Osteocyte (in vitro differentiated cells): ENCODE measurements at regions not wholly inside any gene's neighbourhood (a gene's known extent, or its start where the extent isn't known, plus 50 kb on each side); places are given as distances from the start of the nearest gene placed in this dataset.

ENCODE experiments used
- DNase-seq: peaks from one replicate; pipeline ENCODE4 v3.0.0; 2021; ENCODE audit warnings: mixed read lengths; ENCODE audit not compliant: unreplicated experiment; ENCODE audit errors: extremely low spot score
- H3K27ac Mint-ChIP-seq: one replicate; pipeline ENCODE4 v1.8.0; 2021; ENCODE audit warnings: mild to moderate bottlenecking, mixed read lengths; ENCODE audit not compliant: unreplicated experiment
- H3K27me3 Mint-ChIP-seq: one replicate; pipeline ENCODE4 v1.8.0; 2021; ENCODE audit warnings: mixed read lengths; ENCODE audit not compliant: unreplicated experiment
- H3K36me3 Mint-ChIP-seq: one replicate; pipeline ENCODE4 v1.8.0; 2021; ENCODE audit warnings: mixed read lengths; ENCODE audit not compliant: unreplicated experiment
- H3K4me1 Mint-ChIP-seq: one replicate; pipeline ENCODE4 v1.8.0; 2021; ENCODE audit warnings: mixed read lengths; ENCODE audit not compliant: unreplicated experiment
- H3K4me3 Mint-ChIP-seq: one replicate; pipeline ENCODE4 v1.8.0; 2021; ENCODE audit warnings: mild to moderate bottlenecking, moderate library complexity, mixed read lengths; ENCODE audit not compliant: unreplicated experiment
- H3K9me3 Mint-ChIP-seq: one replicate; pipeline ENCODE4 v1.8.0; 2021; ENCODE audit warnings: mixed read lengths; ENCODE audit not compliant: unreplicated experiment
- TF ChIP-seq, protein P1 (sequence below): fragments of 200-600 bp; sonication (generic); IDR thresholded peaks from 2 replicates; pipeline ENCODE4 v1.5.0; 2021; ENCODE audit warnings: antibody characterized with exemption, mild to moderate bottlenecking, moderate library complexity

DNA sequence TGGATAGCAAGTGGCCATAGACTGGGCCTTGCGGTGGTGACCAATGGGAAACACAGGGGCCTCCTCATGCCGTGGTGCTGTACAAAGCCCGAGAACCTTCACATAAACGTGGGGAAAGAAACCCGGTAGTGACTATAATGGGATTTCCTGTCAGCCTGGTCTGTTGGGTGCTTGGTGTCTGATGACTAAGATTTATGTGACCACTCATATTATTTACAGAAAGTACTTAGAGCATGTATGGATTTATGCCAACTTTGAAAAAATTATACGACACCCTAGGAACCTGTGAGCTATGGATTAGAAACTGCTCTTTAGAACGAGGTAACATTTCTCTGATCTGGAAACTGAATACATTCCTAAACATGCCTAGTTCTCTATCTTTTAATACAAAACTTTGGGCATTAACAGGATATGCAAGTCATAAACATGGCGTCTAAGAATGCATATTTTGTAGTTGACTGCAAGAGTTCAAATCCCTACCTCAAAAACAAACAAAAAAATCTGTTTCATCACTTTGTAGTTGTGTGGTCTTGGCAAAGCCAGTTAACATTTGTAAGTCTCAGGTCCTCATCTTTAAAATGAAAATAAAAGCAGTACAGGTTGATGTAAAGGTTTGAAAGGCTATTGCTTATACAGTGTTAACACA is 85.4 kb downstream of the TMEM167A start:
- Mint-ChIP-seq H3K4me1 (peaks cover 6% of the 10 kb centered on the region), H3K9me3 (no peaks in the 10 kb centered on the region), H3K27ac (no peak overlapping the region), H3K36me3 (no peaks in the 10 kb centered on the region), H3K4me3 (no peak overlapping the region), H3K27me3 (no peaks in the 10 kb centered on the region)
- TF ChIP-seq, protein P1, sequence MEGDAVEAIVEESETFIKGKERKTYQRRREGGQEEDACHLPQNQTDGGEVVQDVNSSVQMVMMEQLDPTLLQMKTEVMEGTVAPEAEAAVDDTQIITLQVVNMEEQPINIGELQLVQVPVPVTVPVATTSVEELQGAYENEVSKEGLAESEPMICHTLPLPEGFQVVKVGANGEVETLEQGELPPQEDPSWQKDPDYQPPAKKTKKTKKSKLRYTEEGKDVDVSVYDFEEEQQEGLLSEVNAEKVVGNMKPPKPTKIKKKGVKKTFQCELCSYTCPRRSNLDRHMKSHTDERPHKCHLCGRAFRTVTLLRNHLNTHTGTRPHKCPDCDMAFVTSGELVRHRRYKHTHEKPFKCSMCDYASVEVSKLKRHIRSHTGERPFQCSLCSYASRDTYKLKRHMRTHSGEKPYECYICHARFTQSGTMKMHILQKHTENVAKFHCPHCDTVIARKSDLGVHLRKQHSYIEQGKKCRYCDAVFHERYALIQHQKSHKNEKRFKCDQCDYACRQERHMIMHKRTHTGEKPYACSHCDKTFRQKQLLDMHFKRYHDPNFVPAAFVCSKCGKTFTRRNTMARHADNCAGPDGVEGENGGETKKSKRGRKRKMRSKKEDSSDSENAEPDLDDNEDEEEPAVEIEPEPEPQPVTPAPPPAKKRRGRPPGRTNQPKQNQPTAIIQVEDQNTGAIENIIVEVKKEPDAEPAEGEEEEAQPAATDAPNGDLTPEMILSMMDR: no peak
- no peak for DNase-seq

DNA sequence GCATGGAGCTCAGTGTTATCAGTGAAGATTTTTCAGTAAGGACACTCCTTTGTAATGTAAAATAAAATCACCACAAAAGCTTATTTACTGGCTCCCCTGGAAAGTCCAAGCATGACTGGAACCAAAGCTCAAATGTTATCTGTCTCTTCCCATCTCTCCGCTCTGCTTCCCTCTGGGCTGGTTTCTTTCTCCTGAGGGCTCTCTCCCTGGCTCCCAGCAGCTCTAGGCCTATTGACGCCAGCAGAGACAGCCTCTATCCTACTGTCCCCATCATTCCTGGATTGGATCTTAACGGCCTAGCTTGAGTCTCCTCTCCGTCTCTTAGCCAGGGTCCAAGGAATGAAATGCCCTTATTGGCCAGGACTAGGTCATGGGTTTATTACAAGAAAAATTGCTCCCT is 86.1 kb downstream of the TMEM167A start:
- H3K36me3 Mint-ChIP-seq: no peaks in the 10 kb centered on the region
- DNase-seq: no peak
- H3K27ac Mint-ChIP-seq: no peak overlapping the region
- H3K9me3 Mint-ChIP-seq: no peaks in the 10 kb centered on the region
- TF ChIP-seq, protein P1: no peak
- H3K4me1 Mint-ChIP-seq: peaks cover 6% of the 10 kb centered on the region
- H3K4me3 Mint-ChIP-seq: no peak overlapping the region
- no peaks in the 10 kb centered on the region for H3K27me3 Mint-ChIP-seq

DNA sequence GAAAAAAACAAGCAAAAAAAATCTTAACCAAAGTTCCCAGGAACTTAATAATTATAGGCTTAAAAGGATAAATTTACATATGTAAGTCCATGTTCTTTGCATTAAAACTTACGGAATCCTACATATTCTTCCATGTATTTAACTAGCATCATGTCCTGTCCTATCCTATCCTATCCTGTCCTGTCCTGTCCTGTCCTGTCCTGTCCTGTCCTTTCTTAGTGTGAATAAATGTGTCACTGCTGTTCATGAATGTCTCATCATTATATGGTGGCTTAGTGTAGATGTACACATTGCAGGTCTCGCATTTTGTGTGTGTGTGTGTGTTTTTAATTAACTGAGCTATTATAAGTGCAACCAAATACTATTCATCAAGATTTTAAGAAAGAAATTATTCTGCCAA is 90.0 kb downstream of the TMEM167A start:
- TF ChIP-seq, protein P1: no peak
- Mint-ChIP-seq H3K4me1 (peaks cover 2% of the 10 kb centered on the region), H3K27me3 (no peaks in the 10 kb centered on the region), H3K27ac (no peak overlapping the region), H3K4me3 (no peak overlapping the region), H3K9me3 (no peaks in the 10 kb centered on the region), H3K36me3 (no peaks in the 10 kb centered on the region)
- DNase-seq: no peak

DNA sequence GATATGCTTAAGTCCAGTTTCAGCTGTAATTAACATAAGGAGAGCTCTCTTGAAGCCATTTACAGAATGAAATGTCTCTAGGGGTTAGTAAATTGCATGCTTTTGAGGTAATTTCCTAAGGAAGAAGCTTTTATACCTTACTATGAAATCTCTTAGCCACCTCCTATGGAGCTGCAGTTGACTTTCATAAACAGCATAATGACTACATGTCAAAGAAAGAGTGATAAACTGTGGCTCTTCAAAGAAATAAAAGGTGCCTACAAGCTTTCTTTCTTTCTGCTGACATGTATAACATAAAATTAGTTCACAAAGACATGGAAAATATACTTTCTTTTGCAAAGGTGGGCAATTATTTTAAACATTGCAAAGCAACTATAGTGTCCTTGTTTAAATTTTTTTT is 90.8 kb downstream of the TMEM167A start:
- H3K27ac Mint-ChIP-seq: no peak overlapping the region
- no peak overlapping the region for H3K4me3 Mint-ChIP-seq
- no peak for DNase-seq
- no peaks in the 10 kb centered on the region for H3K9me3 Mint-ChIP-seq
- peaks cover 2% of the 10 kb centered on the region for H3K4me1 Mint-ChIP-seq
- H3K27me3 Mint-ChIP-seq: no peaks in the 10 kb centered on the region
- TF ChIP-seq, protein P1: no peak
- no peaks in the 10 kb centered on the region for H3K36me3 Mint-ChIP-seq

DNA sequence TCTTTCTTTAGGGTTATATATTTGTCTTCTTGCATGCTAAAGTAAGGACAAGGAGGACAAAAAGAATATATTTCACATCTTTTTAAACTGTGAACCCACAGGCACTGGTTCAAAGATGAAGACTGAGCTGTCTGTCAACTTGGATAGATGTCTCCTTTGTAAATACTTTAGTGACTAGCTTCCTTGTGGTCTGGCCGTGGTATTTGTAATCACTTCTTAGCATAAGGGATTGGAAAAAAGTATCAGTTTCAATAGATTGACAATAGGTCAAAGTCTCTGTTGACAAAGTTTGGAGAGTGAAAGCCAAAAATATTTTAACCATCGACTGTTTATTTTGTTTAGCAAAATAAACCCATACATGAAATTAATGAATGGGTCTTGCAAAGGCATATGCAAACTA is 91.4 kb downstream of the TMEM167A start:
- no peak overlapping the region for H3K4me3 Mint-ChIP-seq
- H3K9me3 Mint-ChIP-seq: no peaks in the 10 kb centered on the region
- no peak overlapping the region for H3K27ac Mint-ChIP-seq
- TF ChIP-seq, protein P1: no peak
- no peaks in the 10 kb centered on the region for H3K36me3 Mint-ChIP-seq
- H3K27me3 Mint-ChIP-seq: peaks cover 2% of the 10 kb centered on the region
- no peak for DNase-seq
- peaks cover 2% of the 10 kb centered on the region for H3K4me1 Mint-ChIP-seq
